OCI-LY7 (cell line): ENCODE measurements at regions not wholly inside any gene's neighbourhood (a gene's known extent, or its start where the extent isn't known, plus 50 kb on each side); places are given as distances from the start of the nearest gene placed in this dataset.

Experiments used
- EZH2phosphoT487 ChIP-seq: fragments of 200-600 bp; sonication (generic); IDR thresholded peaks from 2 replicates; pipeline ENCODE4 v1.6.1; 2018; ENCODE audit warnings: low read depth, borderline replicate concordance, mild to moderate bottlenecking, mixed run types, antibody characterized with exemption, low read length, moderate library complexity, mixed read lengths
- TF ChIP-seq, protein P1 (sequence below): fragments of 200-600 bp; sonication (generic); conservative IDR thresholded peaks from 2 replicates; pipeline ENCODE4 v1.5.1; 2014; ENCODE audit warnings: mild to moderate bottlenecking, antibody characterized with exemption, low read length, moderate library complexity, mixed read lengths

DNA sequence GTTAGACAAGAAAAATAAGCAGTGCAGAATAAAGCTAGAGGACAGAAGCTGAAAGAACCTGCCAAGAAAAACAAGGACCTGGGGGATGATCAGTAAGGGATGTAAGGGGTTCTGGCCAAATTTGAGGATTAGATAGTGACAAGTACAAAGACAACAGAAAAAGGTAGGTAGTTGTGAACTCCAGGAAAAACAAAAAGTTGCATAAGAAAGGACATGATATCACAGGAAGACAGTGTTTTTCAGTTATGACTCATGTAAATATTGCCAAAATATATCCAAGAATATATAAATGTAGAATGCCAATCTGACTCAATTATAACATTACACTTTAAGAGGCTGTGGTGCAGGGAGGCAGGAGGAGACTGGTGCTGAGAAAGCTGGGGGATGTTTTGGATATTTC, 209.8 kb upstream of the SH3BP4 start:
- TF ChIP-seq, protein P1, sequence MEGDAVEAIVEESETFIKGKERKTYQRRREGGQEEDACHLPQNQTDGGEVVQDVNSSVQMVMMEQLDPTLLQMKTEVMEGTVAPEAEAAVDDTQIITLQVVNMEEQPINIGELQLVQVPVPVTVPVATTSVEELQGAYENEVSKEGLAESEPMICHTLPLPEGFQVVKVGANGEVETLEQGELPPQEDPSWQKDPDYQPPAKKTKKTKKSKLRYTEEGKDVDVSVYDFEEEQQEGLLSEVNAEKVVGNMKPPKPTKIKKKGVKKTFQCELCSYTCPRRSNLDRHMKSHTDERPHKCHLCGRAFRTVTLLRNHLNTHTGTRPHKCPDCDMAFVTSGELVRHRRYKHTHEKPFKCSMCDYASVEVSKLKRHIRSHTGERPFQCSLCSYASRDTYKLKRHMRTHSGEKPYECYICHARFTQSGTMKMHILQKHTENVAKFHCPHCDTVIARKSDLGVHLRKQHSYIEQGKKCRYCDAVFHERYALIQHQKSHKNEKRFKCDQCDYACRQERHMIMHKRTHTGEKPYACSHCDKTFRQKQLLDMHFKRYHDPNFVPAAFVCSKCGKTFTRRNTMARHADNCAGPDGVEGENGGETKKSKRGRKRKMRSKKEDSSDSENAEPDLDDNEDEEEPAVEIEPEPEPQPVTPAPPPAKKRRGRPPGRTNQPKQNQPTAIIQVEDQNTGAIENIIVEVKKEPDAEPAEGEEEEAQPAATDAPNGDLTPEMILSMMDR: no peak
- no peak for TF ChIP-seq EZH2phosphoT487
